GM06990 (cell line): ENCODE measurements at regions not wholly inside any gene's neighbourhood (a gene's known extent, or its start where the extent isn't known, plus 50 kb on each side); places are given as distances from the start of the nearest gene placed in this dataset.

Experiments
- DNase-seq: peaks from one replicate; pipeline ENCODE4 v3.0.0-alpha.2; 2011; ENCODE audit not compliant: insufficient read length; ENCODE audit errors: extremely low read depth
- H3K27me3 ChIP-seq: replicated peaks from 2 replicates; pipeline ENCODE4 v1.6.0; 2011; ENCODE audit warnings: low read length; ENCODE audit not compliant: control insufficient read depth, insufficient read depth
- H3K36me3 ChIP-seq: 2 replicates; pipeline ENCODE4 v1.5.1; 2011; ENCODE audit warnings: low read length; ENCODE audit not compliant: control insufficient read depth, insufficient read depth
- H3K4me3 ChIP-seq: replicated peaks from 2 replicates; pipeline ENCODE4 v1.5.1; 2011; ENCODE audit warnings: low read depth, mild to moderate bottlenecking, control low read depth, low read length
- TF ChIP-seq, protein P1 (sequence below): IDR thresholded peaks from 2 replicates; pipeline ENCODE4 v1.5.1; 2011; ENCODE audit warnings: low read length, control low read depth, mild to moderate bottlenecking, inconsistent platforms; ENCODE audit not compliant: insufficient read depth, poor library complexity, severe bottlenecking

DNA sequence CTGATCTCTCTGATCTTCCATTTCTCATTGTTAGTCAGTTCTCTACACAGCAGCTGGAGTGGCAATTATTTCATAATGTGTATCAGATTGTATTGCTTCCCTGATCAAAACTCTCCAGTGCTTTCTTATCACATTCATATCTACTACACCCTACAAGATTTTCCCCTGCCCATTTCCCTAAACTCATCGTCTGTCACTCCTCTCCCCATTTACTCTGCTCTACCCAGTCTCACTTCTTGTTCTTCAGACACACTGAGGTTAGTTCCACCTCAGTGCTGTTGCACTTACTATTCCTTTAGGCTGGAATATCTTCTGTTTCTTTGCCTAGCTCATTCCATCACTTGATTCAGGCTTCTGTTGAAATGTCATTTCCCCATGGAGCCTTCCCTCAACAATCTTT is 197.1 kb downstream of the SATB1 start:
- no peak for DNase-seq
- no peaks in the 10 kb centered on the region for H3K36me3 ChIP-seq
- H3K27me3 ChIP-seq, result no peaks in the 10 kb centered on the region
- TF ChIP-seq, protein P1, sequence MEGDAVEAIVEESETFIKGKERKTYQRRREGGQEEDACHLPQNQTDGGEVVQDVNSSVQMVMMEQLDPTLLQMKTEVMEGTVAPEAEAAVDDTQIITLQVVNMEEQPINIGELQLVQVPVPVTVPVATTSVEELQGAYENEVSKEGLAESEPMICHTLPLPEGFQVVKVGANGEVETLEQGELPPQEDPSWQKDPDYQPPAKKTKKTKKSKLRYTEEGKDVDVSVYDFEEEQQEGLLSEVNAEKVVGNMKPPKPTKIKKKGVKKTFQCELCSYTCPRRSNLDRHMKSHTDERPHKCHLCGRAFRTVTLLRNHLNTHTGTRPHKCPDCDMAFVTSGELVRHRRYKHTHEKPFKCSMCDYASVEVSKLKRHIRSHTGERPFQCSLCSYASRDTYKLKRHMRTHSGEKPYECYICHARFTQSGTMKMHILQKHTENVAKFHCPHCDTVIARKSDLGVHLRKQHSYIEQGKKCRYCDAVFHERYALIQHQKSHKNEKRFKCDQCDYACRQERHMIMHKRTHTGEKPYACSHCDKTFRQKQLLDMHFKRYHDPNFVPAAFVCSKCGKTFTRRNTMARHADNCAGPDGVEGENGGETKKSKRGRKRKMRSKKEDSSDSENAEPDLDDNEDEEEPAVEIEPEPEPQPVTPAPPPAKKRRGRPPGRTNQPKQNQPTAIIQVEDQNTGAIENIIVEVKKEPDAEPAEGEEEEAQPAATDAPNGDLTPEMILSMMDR, result no peak
- H3K4me3 ChIP-seq, result no peak overlapping the region

DNA sequence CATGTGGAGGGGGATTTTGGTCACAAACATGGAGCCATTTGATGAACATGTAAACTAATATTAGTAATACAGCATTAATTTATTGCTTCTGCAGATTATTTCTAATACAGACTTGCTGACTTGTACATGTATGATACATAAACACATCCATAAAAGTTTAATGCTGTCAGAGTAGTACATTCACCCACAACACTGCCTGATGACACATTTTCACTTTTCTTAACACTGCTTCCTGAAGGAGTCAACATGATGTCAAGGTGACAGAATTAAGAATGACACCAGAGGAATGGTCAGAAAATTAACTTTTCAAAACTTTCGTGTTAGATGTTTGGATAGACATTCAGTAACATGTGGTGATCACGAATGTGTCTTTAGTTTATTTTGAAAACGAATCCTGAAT is 199.4 kb downstream of the SATB1 start:
- no peaks in the 10 kb centered on the region for H3K36me3 ChIP-seq
- no peak overlapping the region for H3K4me3 ChIP-seq
- no peak for DNase-seq
- TF ChIP-seq, protein P1, result no peak
- no peaks in the 10 kb centered on the region for H3K27me3 ChIP-seq

GRCh38 chr3:18224426-18224825 is 200.7 kb downstream of the SATB1 start:
- H3K4me3 ChIP-seq, result no peak overlapping the region
- TF ChIP-seq, protein P1, result no peak
- DNase-seq, result no peak
- H3K27me3 ChIP-seq, result no peaks in the 10 kb centered on the region
- H3K36me3 ChIP-seq, result no peaks in the 10 kb centered on the region

GRCh38 chr3:18223974-18224373 is 201.2 kb downstream of the SATB1 start:
- DNase-seq, result no peak
- Histone ChIP-seq H3K4me3 (no peak overlapping the region), H3K36me3 (no peaks in the 10 kb centered on the region), H3K27me3 (no peaks in the 10 kb centered on the region)
- TF ChIP-seq, protein P1, result no peak

GRCh38 chr3:18223571-18223970 is 201.6 kb downstream of the SATB1 start:
- peak; percentile 72 for DNase-seq
- TF ChIP-seq, protein P1, result no peak
- H3K4me3 ChIP-seq, result no peak overlapping the region

GRCh38 chr3:18222686-18223085 is 202.5 kb downstream of the SATB1 start:
- H3K36me3 ChIP-seq, result no peaks in the 10 kb centered on the region

More at GRCh38 chr3:18223571-18223970, 201.6 kb downstream of the SATB1 start:
- no peaks in the 10 kb centered on the region for H3K27me3 ChIP-seq
- H3K36me3 ChIP-seq, result no peaks in the 10 kb centered on the region

More at GRCh38 chr3:18222686-18223085, 202.5 kb downstream of the SATB1 start:
- DNase-seq, result no peak
- Histone ChIP-seq H3K4me3 (no peak overlapping the region), H3K27me3 (no peaks in the 10 kb centered on the region)
- TF ChIP-seq, protein P1, result no peak
